H1 (cell line): ENCODE measurements at regions not wholly inside any gene's neighbourhood (a gene's known extent, or its start where the extent isn't known, plus 50 kb on each side); places are given as distances from the start of the nearest gene placed in this dataset.

Experiments
- CTCF ChIA-PET: fragments of 300-600 bp; sonication (Branson Sonifier 250); formaldehyde crosslinking; loops from one replicate; lab custom pipeline; 2021; ENCODE audit not compliant: partially characterized antibody; lab: Charles Lee
- POLR2A ChIA-PET: fragments of 300-600 bp; sonication (Branson Sonifier 250); formaldehyde crosslinking; loops from one replicate; lab custom pipeline; 2021; ENCODE audit warnings: inconsistent platforms; ENCODE audit not compliant: partially characterized antibody; lab: Charles Lee
- DNase-seq, 2 experiments: peaks; one replicate each; pipeline versions ENCODE4 v3.0.0 to v3.0.0-alpha.2; 2010 to 2022; ENCODE audit warnings: low spot score in 2 of 2, low read depth in 1 of 2, mixed read lengths in 1 of 2
- FAIRE-seq: peaks from 2 replicates; lab custom pipeline; 2011; peaks lifted over from hg19 to GRCh38; lab: Jason Lieb, UNC
- H2AFZ ChIP-seq: 2 replicates; pipeline ENCODE4 v1.8.1; 2012; ENCODE audit warnings: low read length, inconsistent platforms
- H2AK5ac ChIP-seq: 2 replicates; pipeline ENCODE4 v1.6.1; 2013; ENCODE audit warnings: low read depth, low read length
- H2BK120ac ChIP-seq: replicated peaks from 2 replicates; pipeline ENCODE3; 2013; ENCODE audit warnings: low read depth, low read length, inconsistent platforms
- H2BK12ac ChIP-seq: 2 replicates; pipeline ENCODE4 v1.6.1; 2013; ENCODE audit warnings: low read depth, low read length
- H2BK15ac ChIP-seq: 2 replicates; pipeline ENCODE4 v1.6.1; 2013; ENCODE audit warnings: low read length
- H2BK20ac ChIP-seq: 2 replicates; pipeline ENCODE4 v1.6.1; 2013; ENCODE audit warnings: low read length
- H2BK5ac ChIP-seq: 2 replicates; pipeline ENCODE4 v1.6.1; 2013; ENCODE audit warnings: low read depth, low read length
- H3K14ac ChIP-seq: 2 replicates; pipeline ENCODE4 v1.6.1; 2013; ENCODE audit warnings: inconsistent platforms; ENCODE audit not compliant: insufficient read length
- H3K18ac ChIP-seq: 2 replicates; pipeline ENCODE4 v1.6.1; 2013; ENCODE audit warnings: low read length; ENCODE audit errors: extremely low read depth
- H3K23ac ChIP-seq: 2 replicates; pipeline ENCODE4 v1.6.1; 2013; ENCODE audit warnings: inconsistent platforms; ENCODE audit not compliant: insufficient read length
- H3K23me2 ChIP-seq: 2 replicates; pipeline ENCODE4 v1.6.1; 2013; ENCODE audit warnings: low read depth, low read length
- H3K27ac ChIP-seq: 2 replicates; pipeline ENCODE4 v1.6.1; 2011; ENCODE audit warnings: low read depth, low read length, inconsistent platforms
- H3K27me3 ChIP-seq, 4 experiments: replicated peaks in 1 of 4; 1 replicate in 1 of 4; 2 replicates in 3 of 4; pipeline versions ENCODE4 v1.6.1 to v1.8.1; 2011 to 2013; ENCODE audit warnings: low read length in 3 of 4, mild to moderate bottlenecking in 3 of 4, inconsistent platforms in 2 of 4, mixed read lengths in 2 of 4, moderate library complexity in 1 of 4; ENCODE audit not compliant: control insufficient read depth in 3 of 4, insufficient read depth in 3 of 4; ENCODE audit errors: extremely low read depth in 1 of 4
- H3K36me3 ChIP-seq, 4 experiments: 2 replicates each; pipeline versions ENCODE4 v1.6.1 to v1.8.1; 2011 to 2013; ENCODE audit warnings: mild to moderate bottlenecking in 4 of 4, low read length in 3 of 4, moderate library complexity in 2 of 4, control low read depth in 1 of 4, inconsistent platforms in 1 of 4; ENCODE audit not compliant: insufficient read depth in 4 of 4, control insufficient read depth in 2 of 4
- H3K4ac ChIP-seq: replicated peaks from 2 replicates; pipeline ENCODE3; 2013; ENCODE audit warnings: low read length, low read depth, mixed read lengths, inconsistent platforms; ENCODE audit not compliant: insufficient read length
- H3K4me1 ChIP-seq, 4 experiments: replicated peaks in 1 of 4; 1 replicate in 1 of 4; 2 replicates in 3 of 4; pipeline versions ENCODE4 v1.6.1 to v1.8.1; 2011 to 2013; ENCODE audit warnings: low read length in 3 of 4, inconsistent platforms in 2 of 4, mixed read lengths in 1 of 4; ENCODE audit not compliant: insufficient read depth in 4 of 4, control insufficient read depth in 3 of 4
- H3K4me2 ChIP-seq, 2 experiments: 2 replicates each; pipeline versions ENCODE4 v1.6.1 to v1.8.1; 2011 to 2013; ENCODE audit warnings: low read depth in 2 of 2, low read length in 2 of 2, control low read depth in 1 of 2, inconsistent platforms in 1 of 2, mild to moderate bottlenecking in 1 of 2; ENCODE audit not compliant: insufficient read depth in 1 of 2
- H3K4me3 ChIP-seq, 4 experiments: fragments of 200-600, 300-600 bp in 1 of 4; sonication (generic), shearing (Covaris generic), sonication (Bioruptor Twin) in 1 of 4; 2 replicates each; pipeline versions ENCODE4 v1.5.1 to v1.8.1; 2011 to 2016; ENCODE audit warnings: low read length in 4 of 4, low read depth in 3 of 4, control low read depth in 2 of 4, inconsistent platforms in 2 of 4, mild to moderate bottlenecking in 2 of 4, mixed read lengths in 1 of 4, moderate library complexity in 1 of 4; ENCODE audit not compliant: insufficient read depth in 2 of 4; ENCODE audit errors: extremely low read depth in 1 of 4
- H3K56ac ChIP-seq: replicated peaks from 2 replicates; pipeline ENCODE3; 2013; ENCODE audit warnings: low read depth, mild to moderate bottlenecking, mixed read lengths, low read length, inconsistent platforms; ENCODE audit not compliant: insufficient read length
- H3K79me1 ChIP-seq: 2 replicates; pipeline ENCODE4 v1.6.1; 2013; ENCODE audit warnings: low read depth, low read length, control low read depth
- H3K79me2 ChIP-seq, 2 experiments: 2 replicates each; pipeline versions ENCODE4 v1.6.1 to v1.8.1; 2012 to 2013; ENCODE audit warnings: low read length in 2 of 2, mild to moderate bottlenecking in 2 of 2, inconsistent platforms in 1 of 2; ENCODE audit not compliant: insufficient read depth in 2 of 2, control insufficient read depth in 1 of 2
- H3K9ac ChIP-seq, 4 experiments: replicated peaks in 1 of 4; 1 replicate in 1 of 4; 2 replicates in 3 of 4; pipeline versions ENCODE4 v1.6.1 to v1.8.1; 2011 to 2013; ENCODE audit warnings: low read depth in 3 of 4, low read length in 3 of 4, control low read depth in 2 of 4, mild to moderate bottlenecking in 2 of 4, moderate library complexity in 2 of 4, inconsistent platforms in 1 of 4; ENCODE audit errors: extremely low read depth in 1 of 4
- H3K9me3 ChIP-seq, 2 experiments: 2 replicates each; pipeline versions ENCODE4 v1.6.1 to v1.8.1; 2012 to 2013; ENCODE audit warnings: mild to moderate bottlenecking in 2 of 2, moderate library complexity in 2 of 2, control low read depth in 1 of 2, inconsistent platforms in 1 of 2, low read depth in 1 of 2, low read length in 1 of 2, mixed read lengths in 1 of 2; ENCODE audit not compliant: insufficient read depth in 2 of 2
- H4K20me1 ChIP-seq, 2 experiments: replicated peaks in 1 of 2; 2 replicates each; pipeline versions ENCODE3 to v1.8.1; 2011 to 2013; ENCODE audit warnings: inconsistent platforms in 2 of 2, low read length in 2 of 2, mild to moderate bottlenecking in 1 of 2; ENCODE audit not compliant: insufficient read depth in 2 of 2, control insufficient read depth in 1 of 2
- H4K5ac ChIP-seq: 2 replicates; pipeline ENCODE4 v1.6.1; 2013; ENCODE audit warnings: low read length, low read depth, mixed read lengths, inconsistent platforms; ENCODE audit not compliant: insufficient read length
- H4K8ac ChIP-seq: 2 replicates; pipeline ENCODE4 v1.8.0; 2013; ENCODE audit warnings: mild to moderate bottlenecking, moderate library complexity, low read length, inconsistent platforms; ENCODE audit not compliant: insufficient read depth; ENCODE audit errors: extremely low read depth
- H4K91ac ChIP-seq: replicated peaks from 2 replicates; pipeline ENCODE3; 2013; ENCODE audit warnings: low read length, mixed read lengths, inconsistent platforms; ENCODE audit not compliant: insufficient read length
- CHD2 ChIP-seq: IDR thresholded peaks from 2 replicates; pipeline ENCODE4 v1.6.1; 2012; ENCODE audit warnings: low read length, improper control_type of control experiment
- JUN ChIP-seq: IDR thresholded peaks from 2 replicates; pipeline ENCODE4 v1.6.1; 2011; ENCODE audit warnings: low read depth, mild to moderate bottlenecking, improper control_type of control experiment, low read length
- NANOG ChIP-seq: IDR thresholded peaks from 2 replicates; pipeline ENCODE4 v1.6.1; 2011; ENCODE audit warnings: low read length, low read depth, mild to moderate bottlenecking, inconsistent platforms; ENCODE audit not compliant: insufficient read depth, poor library complexity, severe bottlenecking
- POLR2AphosphoS5 ChIP-seq: IDR thresholded peaks from 2 replicates; pipeline ENCODE4 v1.6.1; 2011; ENCODE audit warnings: low read depth, low read length
- WGBS, 2 experiments: shearing (Covaris generic) in 1 of 2; methylation state at CpG; one replicate each; pipeline versions ENCODE4 v1.1.6 to v1.1.7; 2013 to 2015; ENCODE audit warnings: low lambda C conversion rate in 2 of 2, mixed read lengths in 2 of 2, inconsistent platforms in 1 of 2, low coverage in 1 of 2, missing lambda C conversion rate in 1 of 2; ENCODE audit not compliant: insufficient replicate concordance in 2 of 2, insufficient coverage in 1 of 2, insufficient read length in 1 of 2; ENCODE audit errors: extremely low coverage in 1 of 2, missing lambda C conversion rate in 1 of 2; 5-methylcytosine and 5-hydroxymethylcytosine counted together
- TF ChIP-seq, protein P1 (sequence below): IDR thresholded peaks from 2 replicates; pipeline ENCODE4 v1.6.1; 2012; ENCODE audit warnings: inconsistent platforms

- Histone ChIP-seq H3K4me2 (no peak overlapping the region), H3K23me2 (no peaks in the 10 kb centered on the region), H3K79me2 (no peaks in the 10 kb centered on the region), H3K27me3 (no peaks in the 10 kb centered on the region), H4K5ac (no peak overlapping the region), H2BK5ac (no peak overlapping the region), H4K91ac (no peak overlapping the region), H2BK12ac (no peak overlapping the region), H3K36me3 (no peaks in the 10 kb centered on the region), H2AFZ (no peak overlapping the region), H2BK20ac (no peak overlapping the region), H3K56ac (no peak overlapping the region), H3K14ac (no peak overlapping the region), H2BK15ac (no peak overlapping the region), H3K9ac (no peak overlapping the region), H3K4me3 (no peak overlapping the region), H3K79me1 (no peaks in the 10 kb centered on the region), H3K4me1 (no peaks in the 10 kb centered on the region), H3K4ac (no peak overlapping the region), H3K27ac (no peak overlapping the region), H3K9me3 (no peaks in the 10 kb centered on the region), H4K8ac (no peak overlapping the region), H2BK120ac (no peak overlapping the region), H3K23ac (no peak overlapping the region), H3K18ac (no peak overlapping the region), H4K20me1 (no peaks in the 10 kb centered on the region), H2AK5ac (no peak overlapping the region)
- FAIRE-seq (no peak), DNase-seq (no peak)
- 92% methylated on average over 3 of the region's 3 CpGs; no CpG with 5 or more reads in 1 of the 2 experiments for WGBS, 2 experiments
- ChIA-PET POLR2A (no interaction called here), CTCF (interaction anchor here (0.7 to 0.9 kb wide), 3 partner anchors 11 to 474 kb away, joined by 3 read pairs; no protein-coding TSS in a partner anchor)
- TF ChIP-seq POLR2AphosphoS5 (no peak), JUN (no peak), NANOG (no peak), CHD2 (no peak)
- TF ChIP-seq, protein P1, sequence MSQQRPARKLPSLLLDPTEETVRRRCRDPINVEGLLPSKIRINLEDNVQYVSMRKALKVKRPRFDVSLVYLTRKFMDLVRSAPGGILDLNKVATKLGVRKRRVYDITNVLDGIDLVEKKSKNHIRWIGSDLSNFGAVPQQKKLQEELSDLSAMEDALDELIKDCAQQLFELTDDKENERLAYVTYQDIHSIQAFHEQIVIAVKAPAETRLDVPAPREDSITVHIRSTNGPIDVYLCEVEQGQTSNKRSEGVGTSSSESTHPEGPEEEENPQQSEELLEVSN, result no peak
Measured at GRCh38 chr4:137597752-137598430, 65.6 kb upstream of the PCDH18 start.
